HG02623 (cell line): ENCODE measurements at regions not wholly inside any gene's neighbourhood (a gene's known extent, or its start where the extent isn't known, plus 50 kb on each side); places are given as distances from the start of the nearest gene placed in this dataset.
"Not testable (repeated sequence)": the region's sequence is repeated elsewhere in the genome, so short reads cannot be mapped to it uniquely, and the experiment has no call there.

ENCODE experiments used
- ATAC-seq: cut with Tn5 transposase; IDR thresholded peaks from one replicate; pipeline ENCODE4 v1.9.1; 2021; ENCODE audit warnings: moderate library complexity; ENCODE audit not compliant: unreplicated experiment

GRCh38 chr13:65744836-65745235 is 1485.3 kb downstream of the PCDH9 start:
- no peak for ATAC-seq

- no peak for ATAC-seq
Measured at GRCh38 chr13:65733110-65733509, 1497.0 kb downstream of the PCDH9 start.

DNA sequence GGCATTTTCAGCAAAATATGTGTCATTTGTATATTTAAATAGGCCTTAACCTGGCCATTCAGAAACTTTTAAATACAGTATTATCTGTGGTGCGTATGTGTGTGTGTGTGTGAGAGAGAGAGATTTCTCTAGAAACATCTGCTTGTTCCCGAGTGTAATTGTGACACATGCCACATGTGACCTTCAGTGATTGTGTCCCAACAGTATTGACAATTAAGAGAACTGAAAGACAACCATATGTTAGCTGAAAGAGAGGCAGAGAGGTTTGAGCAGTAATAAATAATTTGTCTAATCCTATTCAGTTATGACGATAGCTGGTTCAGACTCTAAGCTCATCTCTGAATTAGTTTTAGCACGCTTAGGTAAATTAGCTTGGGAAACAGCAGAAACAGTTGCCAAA is 1503.1 kb downstream of the PCDH9 start:
- no peak for ATAC-seq

DNA sequence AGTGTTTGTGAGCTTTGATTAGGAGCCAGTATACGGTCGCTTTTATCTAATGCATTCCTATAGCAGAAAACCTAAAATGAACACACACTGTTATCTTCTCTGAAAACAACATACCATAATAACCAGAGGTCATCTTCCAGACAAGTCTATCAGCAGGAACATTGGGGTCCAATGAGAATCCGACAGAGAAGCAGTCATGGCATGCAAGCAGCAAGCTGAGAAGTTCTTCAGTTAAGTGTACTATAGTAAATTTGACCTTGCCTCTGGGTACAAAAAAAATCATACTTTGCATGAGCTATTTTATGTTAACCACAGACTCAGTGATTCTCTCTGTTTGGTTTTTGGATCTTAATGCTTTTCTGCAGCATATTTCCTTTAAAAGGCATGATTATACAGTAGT is 1505.1 kb downstream of the PCDH9 start:
- ATAC-seq, result no peak

GRCh38 chr13:65724226-65724625 is 1505.9 kb downstream of the PCDH9 start:
- no peak for ATAC-seq

GRCh38 chr13:65722506-65722905 is 1507.6 kb downstream of the PCDH9 start:
- ATAC-seq, result no peak

DNA sequence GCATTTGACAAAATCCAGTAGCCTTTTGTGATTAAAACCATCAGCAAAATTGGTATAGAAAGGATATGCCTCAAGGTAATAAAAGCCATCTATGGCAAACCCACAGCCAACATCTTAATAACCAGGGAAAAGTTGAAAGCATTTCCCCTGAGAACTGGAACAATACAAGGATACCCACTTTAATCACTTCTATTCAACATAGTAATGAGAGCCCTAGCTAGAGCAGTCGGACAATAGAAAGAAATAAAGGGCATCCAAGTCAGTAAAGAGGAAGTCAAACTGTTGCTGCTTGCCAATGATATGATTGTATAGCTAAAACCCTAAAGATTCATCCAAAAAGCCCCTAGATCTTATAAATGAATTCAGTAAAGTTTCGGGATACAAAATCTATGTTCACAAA is 1510.3 kb downstream of the PCDH9 start:
- ATAC-seq, result no peak

DNA sequence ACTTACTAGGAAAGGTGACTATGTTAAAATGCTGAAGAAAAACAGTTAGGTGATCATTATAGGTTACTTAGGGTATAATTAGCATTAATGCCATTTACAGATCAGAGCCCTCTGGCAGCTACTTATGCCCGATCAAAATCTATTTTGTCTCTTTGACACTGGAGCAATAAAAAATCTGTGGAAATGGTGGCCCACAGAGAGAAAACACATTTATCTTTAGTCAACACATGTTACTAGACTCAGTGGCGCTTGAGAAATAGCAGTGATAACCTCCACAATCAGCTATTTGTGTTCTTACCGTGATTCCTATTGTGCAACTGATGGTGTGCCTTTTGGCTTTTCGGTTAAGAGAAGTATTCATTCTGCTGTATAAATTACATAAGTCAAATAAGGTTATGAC is 1519.6 kb downstream of the PCDH9 start:
- ATAC-seq, result no peak

DNA sequence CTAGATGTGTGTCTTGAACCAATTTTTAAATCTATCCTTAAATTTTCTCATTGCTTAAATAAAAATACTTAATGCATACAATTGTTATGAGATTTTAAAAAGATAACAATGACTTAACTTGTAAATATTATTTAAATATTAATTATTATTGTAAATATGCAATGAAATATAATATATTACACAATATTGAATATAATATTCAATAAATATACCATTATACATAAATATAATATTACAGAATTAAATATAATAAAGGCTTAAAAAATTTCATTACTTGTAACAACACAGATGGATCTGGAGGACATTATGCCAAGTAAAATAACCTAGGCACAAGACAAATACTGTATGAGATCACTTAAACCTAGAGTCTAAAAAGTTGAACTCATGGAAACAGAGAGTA is 1532.3 kb downstream of the PCDH9 start:
- ATAC-seq, result no peak

GRCh38 chr13:65679240-65679639 is 1550.9 kb downstream of the PCDH9 start:
- no peak for ATAC-seq

DNA sequence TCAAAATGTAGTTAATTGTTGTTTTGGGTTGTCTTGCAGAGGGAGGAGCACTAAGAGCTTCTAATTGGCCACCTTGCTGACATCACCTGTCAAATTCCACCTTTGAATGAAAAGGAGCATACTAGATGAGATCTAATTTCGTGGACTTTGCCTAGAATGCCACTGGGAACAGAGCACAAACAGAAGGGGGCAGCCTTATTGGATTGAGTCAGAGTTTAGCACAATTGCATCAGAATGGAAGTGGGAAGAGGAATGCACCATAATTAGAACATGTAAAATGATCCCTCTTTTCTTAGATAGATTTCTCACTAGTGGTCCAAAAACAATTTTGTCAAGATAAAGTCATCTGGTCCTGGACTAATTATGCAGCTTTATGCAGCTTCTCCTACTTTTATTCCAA is 1552.2 kb downstream of the PCDH9 start:
- ATAC-seq, result no peak

- not testable (repeated sequence) for ATAC-seq
Measured at GRCh38 chr13:65675383-65675782, 1554.8 kb downstream of the PCDH9 start.

- no peak for ATAC-seq
Measured at GRCh38 chr13:65670014-65670625, 1560.0 kb downstream of the PCDH9 start.

- ATAC-seq, result no peak
Measured at GRCh38 chr13:65660731-65661130, 1569.4 kb downstream of the PCDH9 start.

DNA sequence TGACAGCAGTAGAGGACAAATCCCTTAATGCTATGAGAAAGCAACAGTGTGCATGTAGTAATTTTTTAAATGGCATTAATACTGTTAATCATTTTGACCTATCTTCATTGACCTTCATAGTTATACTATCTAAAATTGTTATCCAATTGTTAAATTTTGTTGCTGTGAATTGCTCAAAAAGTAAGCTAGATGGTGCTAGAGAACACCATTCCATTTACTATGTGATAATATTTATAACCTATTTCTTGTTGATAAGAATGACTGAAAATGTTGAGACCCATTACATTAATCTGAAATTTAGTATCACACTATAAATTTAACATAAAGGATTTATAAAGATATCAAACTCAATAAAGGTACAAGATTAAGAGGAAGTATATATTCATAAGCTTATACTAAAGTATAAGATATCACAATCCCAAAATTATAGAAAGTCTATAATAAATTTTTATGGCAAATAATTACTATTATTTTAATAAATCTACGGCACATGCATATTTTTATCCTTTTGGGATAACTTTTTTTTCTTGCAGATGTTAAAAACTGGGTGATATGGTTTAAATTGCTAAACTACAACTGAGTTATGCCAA is 1573.3 kb downstream of the PCDH9 start:
- ATAC-seq, result no peak

DNA sequence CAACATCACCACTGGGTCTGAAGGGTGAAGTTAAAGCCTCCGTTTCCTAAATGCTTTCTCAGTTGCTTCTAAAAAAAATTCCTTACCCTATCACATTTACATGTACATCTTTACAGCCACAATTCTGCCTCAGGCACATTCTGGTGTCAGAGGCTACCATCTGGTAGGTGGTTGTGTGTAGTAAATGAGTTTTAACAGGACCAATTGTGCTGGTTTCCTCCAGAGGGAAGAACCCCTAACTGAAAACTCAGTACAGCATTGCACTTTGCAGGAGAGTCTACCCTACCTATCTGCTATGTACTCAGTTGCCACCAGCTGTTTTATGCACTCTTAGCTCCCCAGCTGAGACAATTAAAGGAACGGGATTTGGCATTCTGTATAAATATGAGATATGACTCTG is 1576.5 kb downstream of the PCDH9 start:
- ATAC-seq, result no peak

DNA sequence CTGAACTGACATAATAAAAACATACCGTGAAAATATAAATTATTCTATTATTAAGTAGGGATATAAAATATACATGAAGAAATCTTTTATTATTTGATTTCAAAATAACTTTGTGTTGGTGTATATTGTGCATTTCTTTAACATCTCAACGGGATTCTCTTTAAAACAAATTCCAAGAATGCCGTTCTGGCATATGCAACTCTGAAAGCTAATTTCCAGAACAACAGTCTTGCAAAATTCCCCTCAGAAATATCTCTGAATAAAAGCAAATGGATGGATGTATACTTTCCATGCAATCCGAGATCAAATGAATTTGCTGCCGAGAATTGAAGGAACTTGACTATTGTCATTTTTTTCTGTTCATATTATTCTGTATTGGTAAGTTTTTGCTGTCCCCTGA is 1579.8 kb downstream of the PCDH9 start:
- ATAC-seq, result no peak

DNA sequence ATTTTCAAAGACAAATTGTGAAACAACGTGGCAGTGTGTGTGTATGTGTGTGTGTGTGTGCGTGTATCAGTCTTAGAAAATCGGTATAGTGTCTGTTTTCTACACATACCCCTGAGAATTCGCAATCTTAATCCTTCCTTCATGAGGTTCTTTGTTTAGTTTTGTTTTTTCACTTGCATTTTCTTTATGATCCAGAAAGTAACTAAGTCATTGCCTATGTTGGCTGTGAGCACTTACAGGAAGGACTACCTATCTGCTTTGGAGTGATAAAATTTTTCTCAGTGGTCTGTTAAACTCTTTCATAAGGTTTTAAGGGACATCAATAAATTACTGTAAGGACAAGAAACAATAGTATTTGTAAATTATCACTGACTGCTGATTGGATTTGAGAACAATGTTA is 1587.1 kb downstream of the PCDH9 start:
- ATAC-seq, result no peak

DNA sequence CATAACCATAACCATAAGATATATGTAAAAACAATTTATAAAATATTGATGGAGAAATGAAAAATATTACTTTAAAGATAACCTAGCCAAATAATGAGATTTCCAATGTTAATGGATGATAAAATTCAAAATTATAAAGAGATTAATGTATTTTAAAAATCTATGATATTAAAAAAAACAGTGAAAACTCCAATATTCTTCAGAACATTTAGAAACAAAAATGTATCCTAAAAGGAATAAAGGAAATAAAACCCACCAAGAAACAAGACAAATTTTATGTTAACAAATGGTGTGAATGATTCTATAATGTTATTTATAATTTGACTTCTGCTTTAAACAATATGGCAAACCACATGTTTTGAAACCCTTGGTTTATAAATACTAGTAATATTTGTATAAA is 1587.8 kb downstream of the PCDH9 start:
- no peak for ATAC-seq

- ATAC-seq, result peak; percentile 92
Measured at GRCh38 chr13:65638572-65639168, 1591.5 kb downstream of the PCDH9 start.

- ATAC-seq, result no peak
Measured at GRCh38 chr13:65633806-65634205, 1596.3 kb downstream of the PCDH9 start.

DNA sequence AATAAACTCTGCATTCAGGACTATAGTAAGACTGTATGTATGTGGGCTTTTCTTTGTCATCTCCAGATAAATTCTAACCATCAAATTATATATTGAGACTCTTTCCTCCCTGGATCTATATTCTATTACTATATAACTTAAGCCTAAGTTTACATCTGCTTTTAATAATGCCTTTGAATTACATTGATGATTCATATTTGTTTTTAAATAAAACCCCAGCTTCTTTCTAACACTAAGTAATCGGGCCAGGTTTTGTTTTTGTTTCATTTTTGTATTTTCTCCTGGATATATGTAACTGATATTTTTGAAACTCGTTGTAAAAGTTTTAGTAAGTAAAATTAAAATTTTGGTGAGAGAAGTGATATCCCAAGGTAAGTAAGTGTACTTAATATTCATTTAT is 1599.1 kb downstream of the PCDH9 start:
- no peak for ATAC-seq

DNA sequence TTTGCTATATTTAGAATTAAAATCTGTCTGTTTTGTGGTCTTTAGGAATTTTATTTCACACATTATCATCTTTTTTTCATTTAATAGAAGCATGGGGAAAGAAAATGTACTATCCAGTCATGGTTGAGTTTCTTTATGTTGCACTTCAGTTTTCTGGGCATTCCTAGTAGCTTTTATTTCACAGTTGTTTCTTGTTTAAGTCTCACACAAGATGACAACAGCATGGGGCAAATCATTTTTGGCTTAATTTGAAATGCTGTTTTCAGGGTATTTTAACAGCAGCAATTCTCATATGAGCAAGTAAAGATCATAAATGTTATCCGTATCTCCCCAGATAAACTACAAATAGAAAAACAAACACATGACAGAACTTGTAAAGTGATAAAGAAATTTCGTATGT is 1600.2 kb downstream of the PCDH9 start:
- no peak for ATAC-seq
